Activated B cell treated with CpG ODN at 0.5 μM for 24 hours (primary cell): ENCODE measurements at regions not wholly inside any gene's neighbourhood (a gene's known extent, or its start where the extent isn't known, plus 50 kb on each side); places are given as distances from the start of the nearest gene placed in this dataset.

Source experiments
- ATAC-seq: fragments of 200-7000 bp; cut with Tn5 transposase; one replicate; pipeline ENCODE4 v1.10.0; 2021; ENCODE audit warnings: low read depth, mild to moderate bottlenecking, moderate library complexity
- CTCF ChIA-PET: fragments of 350-600 bp; sonication (Branson Sonifier 250); formaldehyde crosslinking; loops from one replicate; lab custom pipeline; 2021; ENCODE audit warnings: antibody characterized with exemption; lab: Charles Lee
- POLR2A ChIA-PET: fragments of 350-600 bp; sonication (Branson Sonifier 250); formaldehyde crosslinking; loops from one replicate; lab custom pipeline; 2021; ENCODE audit warnings: antibody characterized with exemption; lab: Charles Lee
- DNase-seq: peaks from one replicate; pipeline ENCODE4 v3.0.0; 2022
- H3K27ac Mint-ChIP-seq: one replicate; pipeline ENCODE4 v1.8.0; 2020; ENCODE audit warnings: mixed read lengths
- H3K27me3 Mint-ChIP-seq: one replicate; pipeline ENCODE4 v1.8.0; 2021; ENCODE audit warnings: mixed read lengths
- H3K36me3 Mint-ChIP-seq: one replicate; pipeline ENCODE4 v1.8.0; 2021; ENCODE audit warnings: low read depth, mixed read lengths
- H3K4me1 Mint-ChIP-seq: one replicate; pipeline ENCODE4 v1.8.0; 2021; ENCODE audit warnings: mixed read lengths
- H3K4me3 Mint-ChIP-seq: one replicate; pipeline ENCODE4 v1.8.0; 2020; ENCODE audit warnings: mild to moderate bottlenecking, mixed read lengths
- H3K9me3 Mint-ChIP-seq: one replicate; pipeline ENCODE4 v1.8.0; 2020; ENCODE audit warnings: mixed read lengths
- intact Hi-C: fragments of 100-400 bp; cut with micrococcal nuclease; formaldehyde crosslinking; loops from one replicate; pipeline ENCODE4 v1.15.1; 2024
- TF ChIP-seq, protein P1 (sequence below): fragments of 200-600 bp; IDR thresholded peaks from one replicate; pipeline ENCODE4 v1.8.0; 2022; ENCODE audit warnings: antibody characterized with exemption, mild to moderate bottlenecking

DNA sequence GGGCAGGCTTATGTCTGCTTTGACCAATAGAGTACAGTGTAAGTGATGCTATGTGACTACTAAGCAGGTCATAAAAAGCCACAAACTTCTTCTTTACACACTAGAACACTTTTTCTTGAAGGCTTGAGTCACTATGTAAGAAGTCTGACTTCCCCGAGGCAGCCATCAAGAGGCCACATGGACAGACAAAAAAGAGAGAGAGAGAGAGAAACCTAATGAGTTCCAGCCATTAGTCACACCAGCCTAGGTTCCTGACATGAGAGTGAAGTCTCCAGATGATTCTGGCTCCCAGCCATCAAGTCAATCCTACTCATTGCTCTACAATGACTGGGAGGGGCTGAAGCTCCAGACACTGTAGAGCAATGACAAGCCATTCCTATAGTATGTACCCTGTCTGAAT lies 101.4 kb downstream of the LHX9 start:
- ATAC-seq (no peak), DNase-seq (no peak)
- Mint-ChIP-seq H3K27me3 (peaks cover 4% of the 10 kb centered on the region), H3K9me3 (no peaks in the 10 kb centered on the region), H3K4me1 (no peaks in the 10 kb centered on the region), H3K4me3 (no peak overlapping the region), H3K36me3 (no peaks in the 10 kb centered on the region), H3K27ac (no peak overlapping the region)
- ChIA-PET POLR2A (no interaction called here), CTCF (no interaction called here)
- TF ChIP-seq, protein P1, sequence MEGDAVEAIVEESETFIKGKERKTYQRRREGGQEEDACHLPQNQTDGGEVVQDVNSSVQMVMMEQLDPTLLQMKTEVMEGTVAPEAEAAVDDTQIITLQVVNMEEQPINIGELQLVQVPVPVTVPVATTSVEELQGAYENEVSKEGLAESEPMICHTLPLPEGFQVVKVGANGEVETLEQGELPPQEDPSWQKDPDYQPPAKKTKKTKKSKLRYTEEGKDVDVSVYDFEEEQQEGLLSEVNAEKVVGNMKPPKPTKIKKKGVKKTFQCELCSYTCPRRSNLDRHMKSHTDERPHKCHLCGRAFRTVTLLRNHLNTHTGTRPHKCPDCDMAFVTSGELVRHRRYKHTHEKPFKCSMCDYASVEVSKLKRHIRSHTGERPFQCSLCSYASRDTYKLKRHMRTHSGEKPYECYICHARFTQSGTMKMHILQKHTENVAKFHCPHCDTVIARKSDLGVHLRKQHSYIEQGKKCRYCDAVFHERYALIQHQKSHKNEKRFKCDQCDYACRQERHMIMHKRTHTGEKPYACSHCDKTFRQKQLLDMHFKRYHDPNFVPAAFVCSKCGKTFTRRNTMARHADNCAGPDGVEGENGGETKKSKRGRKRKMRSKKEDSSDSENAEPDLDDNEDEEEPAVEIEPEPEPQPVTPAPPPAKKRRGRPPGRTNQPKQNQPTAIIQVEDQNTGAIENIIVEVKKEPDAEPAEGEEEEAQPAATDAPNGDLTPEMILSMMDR = no peak
- intact Hi-C loops = no loop called here

DNA sequence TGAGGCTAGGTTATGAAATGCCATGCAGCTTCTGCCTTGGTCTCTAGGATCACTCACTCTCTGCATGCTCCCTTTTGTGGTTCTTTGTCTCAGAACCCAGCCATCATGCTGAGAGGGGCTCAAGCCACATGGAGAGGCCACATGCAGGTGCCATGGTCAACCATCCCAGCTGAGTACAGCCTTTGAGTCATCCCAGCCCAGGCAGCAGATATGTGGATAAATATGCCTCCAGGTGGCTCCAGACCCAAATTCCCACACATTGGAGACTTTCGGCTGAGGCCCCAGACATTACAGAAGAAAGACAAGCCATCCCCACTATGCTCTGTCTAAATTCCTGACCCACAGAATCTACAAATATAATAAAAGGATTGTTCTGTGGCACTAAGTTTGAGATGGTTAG lies 102.0 kb downstream of the LHX9 start:
- ChIA-PET POLR2A (no interaction called here), CTCF (no interaction called here)
- Mint-ChIP-seq H3K9me3 (no peaks in the 10 kb centered on the region), H3K36me3 (no peaks in the 10 kb centered on the region), H3K4me3 (no peak overlapping the region), H3K27ac (no peak overlapping the region), H3K27me3 (peaks cover 3% of the 10 kb centered on the region), H3K4me1 (no peaks in the 10 kb centered on the region)
- TF ChIP-seq, protein P1 = no peak
- DNase-seq (no peak), ATAC-seq (no peak)
- intact Hi-C loops = no loop called here

DNA sequence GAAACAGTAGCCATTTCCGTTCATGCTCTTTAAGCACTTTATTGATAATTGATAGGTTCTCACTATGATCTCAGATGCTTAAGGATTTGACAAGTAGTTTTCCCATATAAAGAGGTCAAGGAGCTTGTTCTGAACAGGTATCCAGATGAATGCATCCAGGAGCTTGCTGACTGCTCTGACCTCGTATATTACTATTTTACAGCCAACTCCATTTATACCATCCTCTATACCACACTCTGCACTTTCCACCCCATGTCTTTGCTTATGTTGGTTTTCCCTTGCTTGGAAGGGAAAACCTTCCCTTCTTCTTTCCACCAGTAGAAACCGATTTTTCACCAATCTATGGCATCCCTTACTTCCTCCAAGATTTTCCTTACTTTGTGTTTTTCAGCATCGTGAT lies 107.2 kb downstream of the LHX9 start:
- TF ChIP-seq, protein P1 = no peak
- CTCF ChIA-PET = no interaction called here

DNA sequence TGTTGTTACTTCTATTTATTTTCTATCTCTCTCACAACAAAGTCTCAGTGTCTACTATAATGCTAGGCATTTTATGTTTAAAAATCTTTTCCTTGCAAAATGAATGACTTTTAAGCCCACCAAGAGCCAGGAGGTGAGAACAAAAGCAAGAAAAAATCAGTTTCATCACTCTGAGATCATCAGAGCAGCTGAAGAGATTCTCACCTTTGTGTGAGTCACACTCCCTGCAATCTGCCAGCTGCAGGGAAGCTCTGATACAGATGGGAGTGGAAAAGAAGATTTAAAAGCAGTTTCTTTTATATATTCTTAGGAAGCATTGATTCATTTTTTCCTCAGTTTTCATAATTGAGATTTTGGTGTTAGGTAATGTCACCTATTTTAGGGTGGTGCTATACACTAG lies 107.6 kb downstream of the LHX9 start:
- H3K36me3 Mint-ChIP-seq = no peaks in the 10 kb centered on the region
- no peak for ATAC-seq
- H3K4me1 Mint-ChIP-seq = no peaks in the 10 kb centered on the region
- no peak overlapping the region for H3K4me3 Mint-ChIP-seq
- peaks cover 5% of the 10 kb centered on the region for H3K27me3 Mint-ChIP-seq
- CTCF ChIA-PET = no interaction called here
- H3K27ac Mint-ChIP-seq = no peak overlapping the region
- no peak for DNase-seq
- TF ChIP-seq, protein P1 = no peak
- POLR2A ChIA-PET = no interaction called here
- H3K9me3 Mint-ChIP-seq = no peaks in the 10 kb centered on the region
- intact Hi-C loops = no loop called here

More for the DNA sequence above, 107.2 kb downstream of the LHX9 start:
- POLR2A ChIA-PET = no interaction called here
- Mint-ChIP-seq H3K36me3 (no peaks in the 10 kb centered on the region), H3K9me3 (no peaks in the 10 kb centered on the region), H3K4me1 (no peaks in the 10 kb centered on the region), H3K27ac (no peak overlapping the region), H3K4me3 (no peak overlapping the region), H3K27me3 (peaks cover 5% of the 10 kb centered on the region)
- DNase-seq = no peak
- no peak for ATAC-seq
- intact Hi-C loops = no loop called here

DNA sequence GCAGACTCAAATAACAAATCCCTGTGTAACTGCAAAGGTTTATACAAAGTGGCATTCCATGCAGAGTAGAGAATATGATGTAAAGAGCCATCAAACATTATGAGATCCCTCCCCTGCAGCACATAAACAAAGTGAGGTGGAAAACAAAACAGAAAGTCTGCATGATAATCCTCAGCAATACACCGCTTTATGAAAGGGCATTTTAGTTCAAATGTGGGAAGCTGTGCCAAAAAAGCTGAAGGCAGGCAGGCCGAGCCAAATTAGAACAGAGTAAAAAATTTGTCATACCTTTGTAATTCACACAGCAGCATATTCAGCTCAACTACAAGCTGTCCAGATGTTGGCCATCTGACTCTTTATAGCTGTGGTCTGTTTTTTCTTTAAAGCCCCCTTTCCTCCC lies 113.5 kb downstream of the LHX9 start:
- H3K36me3 Mint-ChIP-seq = no peaks in the 10 kb centered on the region
- no peaks in the 10 kb centered on the region for H3K9me3 Mint-ChIP-seq
- intact Hi-C loops = no loop called here
- ChIA-PET CTCF (no interaction called here), POLR2A (no interaction called here)
- H3K4me1 Mint-ChIP-seq = no peaks in the 10 kb centered on the region
- H3K4me3 Mint-ChIP-seq = no peak overlapping the region
- peaks cover 2% of the 10 kb centered on the region for H3K27me3 Mint-ChIP-seq
- H3K27ac Mint-ChIP-seq = no peak overlapping the region
- DNase-seq (no peak), ATAC-seq (no peak)
- TF ChIP-seq, protein P1 = no peak
